Osteoblast (primary cell): ENCODE measurements at regions not wholly inside any gene's neighbourhood (a gene's known extent, or its start where the extent isn't known, plus 50 kb on each side); places are given as distances from the start of the nearest gene placed in this dataset.

ENCODE experiments used
- DNase-seq: peaks from one replicate; pipeline ENCODE4 v3.0.0; 2011; ENCODE audit warnings: low spot score, mixed read lengths; ENCODE audit not compliant: insufficient read length; ENCODE audit errors: missing footprints
- H2AFZ ChIP-seq: 2 replicates; pipeline ENCODE4 v1.6.0; 2011; ENCODE audit warnings: mild to moderate bottlenecking, low read length
- H3K27ac ChIP-seq: 2 replicates; pipeline ENCODE4 v1.5.1; 2011; ENCODE audit warnings: mild to moderate bottlenecking, low read depth, low read length, moderate library complexity
- H3K27me3 ChIP-seq: 2 replicates; pipeline ENCODE4 v1.6.0; 2012; ENCODE audit warnings: mild to moderate bottlenecking, control low read depth, inconsistent platforms, low read length, moderate library complexity; ENCODE audit not compliant: insufficient read depth
- H3K36me3 ChIP-seq: 2 replicates; pipeline ENCODE4 v1.5.1; 2011; ENCODE audit warnings: mild to moderate bottlenecking, low read length, control low read depth, moderate library complexity; ENCODE audit not compliant: insufficient read depth
- H3K4me1 ChIP-seq: 2 replicates; pipeline ENCODE4 v1.5.1; 2011; ENCODE audit warnings: mild to moderate bottlenecking, low read length, control low read depth, moderate library complexity; ENCODE audit not compliant: insufficient read depth
- H3K4me2 ChIP-seq: 2 replicates; pipeline ENCODE4 v1.6.0; 2011; ENCODE audit warnings: mild to moderate bottlenecking, low read length; ENCODE audit not compliant: insufficient read depth
- H3K4me3 ChIP-seq: fragments of 200-600 bp; sonication (generic); 3 replicates; pipeline ENCODE4 v1.5.1; 2012; ENCODE audit warnings: mild to moderate bottlenecking, low read length, inconsistent platforms; ENCODE audit not compliant: insufficient read depth
- H3K79me2 ChIP-seq: 2 replicates; pipeline ENCODE4 v1.6.0; 2012; ENCODE audit warnings: mild to moderate bottlenecking, low read length, control low read depth, inconsistent platforms; ENCODE audit not compliant: insufficient read depth
- H3K9me3 ChIP-seq: 2 replicates; pipeline ENCODE4 v1.5.1; 2011; ENCODE audit warnings: low read depth, low read length, control low read depth
- H4K20me1 ChIP-seq: 2 replicates; pipeline ENCODE4 v1.6.0; 2012; ENCODE audit warnings: mild to moderate bottlenecking, low read length, control low read depth; ENCODE audit not compliant: insufficient read depth
- CTCF ChIP-seq: IDR thresholded peaks from 2 replicates; pipeline ENCODE4 v1.5.1; 2011; ENCODE audit warnings: mild to moderate bottlenecking, low read depth, low read length, moderate library complexity; ENCODE audit errors: extremely low read depth

- Histone ChIP-seq H3K27me3 (no peaks in the 10 kb centered on the region), H3K79me2 (no peaks in the 10 kb centered on the region), H3K4me2 (no peak overlapping the region), H3K36me3 (no peaks in the 10 kb centered on the region), H3K27ac (no peak overlapping the region), H3K4me1 (peaks cover 2% of the 10 kb centered on the region), H3K4me3 (no peak overlapping the region), H3K9me3 (no peaks in the 10 kb centered on the region), H2AFZ (no peak overlapping the region), H4K20me1 (no peaks in the 10 kb centered on the region)
- DNase-seq, result no peak
- TF ChIP-seq CTCF, result no peak
Measured at GRCh38 chr1:115475252-115475651, 137.2 kb upstream of the NGF start.

DNA sequence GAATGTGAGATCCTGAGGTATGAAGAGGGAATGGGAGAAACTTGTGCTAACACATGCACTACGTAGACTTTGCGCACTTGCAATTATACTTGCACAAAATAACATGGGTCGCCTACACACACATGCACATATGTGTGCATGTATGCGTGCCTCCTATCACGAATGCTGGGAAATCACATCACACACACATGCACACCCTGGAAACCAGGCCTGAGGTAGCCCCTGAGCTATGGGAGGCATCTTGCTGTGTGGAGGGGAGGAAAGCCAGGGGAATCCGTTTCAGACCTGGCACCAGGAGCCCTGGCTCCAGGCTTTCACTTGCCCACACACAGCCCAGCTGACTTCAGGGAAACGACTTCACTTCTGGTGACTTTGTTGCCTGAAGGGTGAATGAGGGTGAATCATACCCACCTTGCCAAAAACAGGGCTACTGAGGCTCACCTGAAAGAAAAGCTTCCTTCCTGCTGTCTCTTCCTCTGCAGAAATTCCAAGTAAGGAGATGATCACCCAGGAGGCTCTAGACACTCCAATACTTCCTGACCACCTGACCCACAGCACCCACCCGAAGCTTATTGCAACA lies 136.0 kb upstream of the NGF start:
- no peaks in the 10 kb centered on the region for H3K9me3 ChIP-seq
- H3K27me3 ChIP-seq, result no peaks in the 10 kb centered on the region
- DNase-seq, result no peak
- TF ChIP-seq CTCF, result no peak
- H3K79me2 ChIP-seq, result no peaks in the 10 kb centered on the region
- H4K20me1 ChIP-seq, result no peaks in the 10 kb centered on the region
- no peak overlapping the region for H3K4me3 ChIP-seq
- no peak overlapping the region for H3K4me2 ChIP-seq
- H3K36me3 ChIP-seq, result no peaks in the 10 kb centered on the region
- peaks cover 8% of the 10 kb centered on the region for H3K4me1 ChIP-seq
- no peak overlapping the region for H3K27ac ChIP-seq
- no peak overlapping the region for H2AFZ ChIP-seq

- Histone ChIP-seq H2AFZ (peak overlapping the region; percentile 59), H3K4me2 (peak overlapping the region; percentile 31)
Measured at GRCh38 chr1:115469703-115470476, 131.8 kb upstream of the NGF start.

More at GRCh38 chr1:115469703-115470476, 131.8 kb upstream of the NGF start:
- no peaks in the 10 kb centered on the region for H3K36me3 ChIP-seq
- H3K4me3 ChIP-seq, result no peak overlapping the region
- no peaks in the 10 kb centered on the region for H3K27me3 ChIP-seq
- H4K20me1 ChIP-seq, result no peaks in the 10 kb centered on the region
- no peaks in the 10 kb centered on the region for H3K79me2 ChIP-seq
- H3K4me1 ChIP-seq, result peaks cover 8% of the 10 kb centered on the region
- no peaks in the 10 kb centered on the region for H3K9me3 ChIP-seq
- peak overlapping the region; percentile 21 for H3K27ac ChIP-seq
- DNase-seq, result peak; percentile 84
- peak; percentile 97 for TF ChIP-seq CTCF
